ENCODE measurements at regions not wholly inside any gene's neighbourhood (a gene's known extent, or its start where the extent isn't known, plus 50 kb on each side); places are given as distances from the start of the nearest gene placed in this dataset.

DNA sequence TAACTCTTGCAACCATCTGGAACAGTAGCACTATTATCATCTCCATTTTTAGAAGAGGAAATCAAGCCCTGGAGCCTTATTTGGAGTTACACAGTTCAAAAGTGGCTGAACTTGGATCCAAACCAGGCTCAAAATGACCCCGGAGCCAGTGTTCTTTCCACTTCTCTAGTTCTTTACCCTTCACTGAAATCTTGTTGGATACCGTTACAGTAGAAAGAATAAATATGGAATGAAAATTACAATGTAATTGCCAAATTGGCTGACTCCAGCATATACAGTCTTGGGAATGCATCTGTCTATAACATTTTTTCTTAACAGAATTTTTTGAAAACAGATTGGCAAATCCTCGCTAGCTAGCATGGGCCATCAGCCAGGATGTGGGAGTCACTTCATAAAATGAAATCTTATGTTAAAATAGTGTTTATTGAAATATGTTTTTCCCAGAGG lies 261.4 kb downstream of the CTH start:
- H3K36me3 ChIP-seq = no peaks in the 10 kb centered on the region
- H3K4me3 ChIP-seq (replicated peaks in 1 of 3) = no peak overlapping the region
- WGBS, 2 donors = 48 to 52% methylated on average over 3 of the region's 3 CpGs
- H3K9me3 ChIP-seq = no peaks in the 10 kb centered on the region
- TF ChIP-seq, protein P1, sequence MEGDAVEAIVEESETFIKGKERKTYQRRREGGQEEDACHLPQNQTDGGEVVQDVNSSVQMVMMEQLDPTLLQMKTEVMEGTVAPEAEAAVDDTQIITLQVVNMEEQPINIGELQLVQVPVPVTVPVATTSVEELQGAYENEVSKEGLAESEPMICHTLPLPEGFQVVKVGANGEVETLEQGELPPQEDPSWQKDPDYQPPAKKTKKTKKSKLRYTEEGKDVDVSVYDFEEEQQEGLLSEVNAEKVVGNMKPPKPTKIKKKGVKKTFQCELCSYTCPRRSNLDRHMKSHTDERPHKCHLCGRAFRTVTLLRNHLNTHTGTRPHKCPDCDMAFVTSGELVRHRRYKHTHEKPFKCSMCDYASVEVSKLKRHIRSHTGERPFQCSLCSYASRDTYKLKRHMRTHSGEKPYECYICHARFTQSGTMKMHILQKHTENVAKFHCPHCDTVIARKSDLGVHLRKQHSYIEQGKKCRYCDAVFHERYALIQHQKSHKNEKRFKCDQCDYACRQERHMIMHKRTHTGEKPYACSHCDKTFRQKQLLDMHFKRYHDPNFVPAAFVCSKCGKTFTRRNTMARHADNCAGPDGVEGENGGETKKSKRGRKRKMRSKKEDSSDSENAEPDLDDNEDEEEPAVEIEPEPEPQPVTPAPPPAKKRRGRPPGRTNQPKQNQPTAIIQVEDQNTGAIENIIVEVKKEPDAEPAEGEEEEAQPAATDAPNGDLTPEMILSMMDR (IDR thresholded peaks at IDR 0.05) = no peak
- no peak for TF ChIP-seq POLR2A (IDR thresholded peaks at IDR 0.05)
- no peak for DNase-seq
- H3K4me1 ChIP-seq = no peaks in the 10 kb centered on the region
- no peak overlapping the region for H3K27ac ChIP-seq
- H3K27me3 ChIP-seq = no peaks in the 10 kb centered on the region
- intact Hi-C loops (cut with DNase I) = no loop called here

GRCh38 chr1:70674941-70675685 lies 264.0 kb downstream of the CTH start:
- intact Hi-C loops (cut with DNase I) = no loop called here
- Histone ChIP-seq H3K4me1 (no peaks in the 10 kb centered on the region), H3K27ac (no peak overlapping the region), H3K9me3 (no peaks in the 10 kb centered on the region), H3K4me3 (replicated peaks in 1 of 3) (no peak overlapping the region), H3K27me3 (no peaks in the 10 kb centered on the region), H3K36me3 (no peaks in the 10 kb centered on the region)
- no peak for DNase-seq
- no peak for TF ChIP-seq POLR2A (IDR thresholded peaks at IDR 0.05)
- TF ChIP-seq, protein P1 (IDR thresholded peaks at IDR 0.05) = no peak
- 74 to 77% methylated on average over 3 of the region's 3 CpGs for WGBS, 2 donors

- Histone ChIP-seq H3K4me3 (replicated peaks in 1 of 3) (no peak overlapping the region), H3K27ac (no peak overlapping the region), H3K9me3 (no peaks in the 10 kb centered on the region), H3K36me3 (no peaks in the 10 kb centered on the region), H3K27me3 (no peaks in the 10 kb centered on the region), H3K4me1 (no peaks in the 10 kb centered on the region)
- 44 to 50% methylated on average over 5 of the region's 5 CpGs for WGBS, 2 donors
- no peak for TF ChIP-seq POLR2A (IDR thresholded peaks at IDR 0.05)
- TF ChIP-seq, protein P1 (IDR thresholded peaks at IDR 0.05) = no peak
- intact Hi-C loops (cut with DNase I) = no loop called here
- DNase-seq = no peak
Observed at GRCh38 chr1:70675737-70676156, 264.7 kb downstream of the CTH start.

- Histone ChIP-seq H3K4me1 (no peaks in the 10 kb centered on the region), H3K27me3 (no peaks in the 10 kb centered on the region), H3K27ac (no peak overlapping the region), H3K4me3 (replicated peaks in 1 of 3) (no peak overlapping the region), H3K36me3 (no peaks in the 10 kb centered on the region), H3K9me3 (no peaks in the 10 kb centered on the region)
- TF ChIP-seq, protein P1 (IDR thresholded peaks at IDR 0.05) = peak; percentile 52 to 84 (median 64)
- TF ChIP-seq POLR2A (IDR thresholded peaks at IDR 0.05) = no peak
- peak; percentile 47 to 50 for DNase-seq
- WGBS, 2 donors = 67 to 75% methylated on average over 10 to 11 of the region's 13 CpGs
- intact Hi-C loops (cut with DNase I) = loop anchor here (5.0 kb wide), 1 partner anchor 362 kb away; the partner anchor contains the start of gene PTGER3
Observed at GRCh38 chr1:70685300-70686286, 274.5 kb downstream of the CTH start.

All from thyroid gland (tissue), 4 donors.